ENCODE measurements at regions not wholly inside any gene's neighbourhood (a gene's known extent, or its start where the extent isn't known, plus 50 kb on each side); places are given as distances from the start of the nearest gene placed in this dataset.

DNA sequence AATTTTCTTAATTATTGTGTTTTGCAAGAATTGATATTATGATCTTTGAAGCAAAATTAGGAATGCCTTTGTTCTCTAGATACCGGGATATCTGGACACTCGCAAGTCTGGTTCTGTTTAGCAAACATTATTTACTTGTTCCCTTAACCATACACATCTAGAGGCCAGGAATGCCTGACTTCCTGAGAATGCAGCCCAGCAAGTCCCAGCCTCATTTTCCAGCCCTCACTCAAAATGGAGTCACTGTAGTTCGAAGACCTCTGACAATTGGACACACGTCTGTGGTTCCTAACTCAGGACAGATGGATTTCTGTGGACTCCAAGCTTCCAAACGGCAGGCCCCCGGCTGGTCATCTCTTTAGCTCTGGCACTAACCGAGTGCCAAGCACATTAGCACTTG, 355.4 kb upstream of the RBFOX1 start:
- DNase-seq (ENCODE audit: low spot score in 2 of 2), result no peak
- Histone ChIP-seq H3K9me3 (peaks cover 0 to 5% of the 10 kb centered on the region in 2 donors), H3K4me1 (no peaks in the 10 kb centered on the region), H3K36me3 (no peaks in the 10 kb centered on the region), H3K27ac (no peak overlapping the region), H3K4me3 (no peak overlapping the region), H3K27me3 (no peaks in the 10 kb centered on the region)
- intact Hi-C loops (cut with DNase I; ENCODE audit: low total_unique reads), result no loop called here
- TF ChIP-seq POLR2A (IDR thresholded peaks at IDR 0.05) (no peak), CTCF (IDR thresholded peaks at IDR 0.05) (no peak), POLR2AphosphoS5 (IDR thresholded peaks at IDR 0.05) (no peak)

DNA sequence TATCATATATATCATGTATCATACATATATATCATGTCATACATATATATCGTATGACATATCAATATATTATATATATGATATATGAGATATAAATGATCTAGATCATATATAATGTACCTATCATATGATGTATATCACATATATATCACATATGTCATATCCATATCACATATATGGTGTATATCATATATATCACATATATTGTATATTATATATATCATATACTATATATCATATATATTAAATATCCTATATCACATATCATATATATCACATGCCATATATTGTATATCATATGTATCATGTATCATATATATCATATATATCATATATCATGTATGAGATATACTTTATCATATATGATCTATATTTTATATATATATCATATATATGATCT, 355.9 kb upstream of the RBFOX1 start:
- no peak for DNase-seq (ENCODE audit: low spot score in 2 of 2)
- Histone ChIP-seq H3K27me3 (no peaks in the 10 kb centered on the region), H3K27ac (no peak overlapping the region), H3K4me3 (no peak overlapping the region), H3K9me3 (peaks cover 0 to 5% of the 10 kb centered on the region in 2 donors), H3K4me1 (no peaks in the 10 kb centered on the region), H3K36me3 (no peaks in the 10 kb centered on the region)
- TF ChIP-seq CTCF (IDR thresholded peaks at IDR 0.05) (no peak), POLR2A (IDR thresholded peaks at IDR 0.05) (no peak), POLR2AphosphoS5 (IDR thresholded peaks at IDR 0.05) (no peak)
- intact Hi-C loops (cut with DNase I; ENCODE audit: low total_unique reads), result no loop called here

- intact Hi-C loops (cut with DNase I; ENCODE audit: low total_unique reads), result no loop called here
- no peak for TF ChIP-seq CTCF (IDR thresholded peaks at IDR 0.05)
- TF ChIP-seq POLR2AphosphoS5 (IDR thresholded peaks at IDR 0.05), result no peak
- TF ChIP-seq POLR2A (IDR thresholded peaks at IDR 0.05), result no peak
Measured at GRCh38 chr16:6970171-6970857, 362.3 kb upstream of the RBFOX1 start.

DNA sequence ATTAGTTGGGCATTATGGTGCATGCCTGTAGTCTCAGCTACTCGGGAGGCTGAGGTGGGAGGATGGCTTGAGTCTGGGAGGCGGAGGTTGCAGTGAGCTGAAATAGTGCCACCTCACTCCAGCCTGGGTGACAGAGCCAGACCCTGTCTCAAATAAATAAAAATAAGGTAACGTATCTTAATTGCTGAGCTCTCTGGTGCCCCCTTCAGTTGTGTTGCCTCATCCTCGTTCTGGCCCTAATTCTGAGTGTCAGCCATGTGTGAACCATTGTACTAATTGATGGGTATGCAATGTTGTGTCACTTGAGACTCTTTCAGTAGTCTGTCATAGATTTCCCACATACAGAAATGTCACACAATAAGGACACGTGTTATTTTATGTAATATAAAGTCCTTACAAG, 363.1 kb upstream of the RBFOX1 start:
- no peaks in the 10 kb centered on the region for H3K9me3 ChIP-seq
- H3K4me3 ChIP-seq, result no peak overlapping the region
- no peaks in the 10 kb centered on the region for H3K36me3 ChIP-seq
- TF ChIP-seq POLR2AphosphoS5 (IDR thresholded peaks at IDR 0.05), result no peak
- TF ChIP-seq CTCF (IDR thresholded peaks at IDR 0.05), result no peak
- no peak for TF ChIP-seq POLR2A (IDR thresholded peaks at IDR 0.05)
- H3K27me3 ChIP-seq, result no peaks in the 10 kb centered on the region
- H3K4me1 ChIP-seq, result no peaks in the 10 kb centered on the region
- H3K27ac ChIP-seq, result no peak overlapping the region
- DNase-seq (ENCODE audit: low spot score in 2 of 2), result no peak
- intact Hi-C loops (cut with DNase I; ENCODE audit: low total_unique reads), result no loop called here

More at GRCh38 chr16:6970171-6970857, 362.3 kb upstream of the RBFOX1 start:
- no peaks in the 10 kb centered on the region for H3K9me3 ChIP-seq
- no peaks in the 10 kb centered on the region for H3K36me3 ChIP-seq
- H3K4me3 ChIP-seq, result no peak overlapping the region
- H3K27me3 ChIP-seq, result no peaks in the 10 kb centered on the region
- no peaks in the 10 kb centered on the region for H3K4me1 ChIP-seq
- DNase-seq (ENCODE audit: low spot score in 2 of 2), result no peak
- no peak overlapping the region for H3K27ac ChIP-seq

DNA sequence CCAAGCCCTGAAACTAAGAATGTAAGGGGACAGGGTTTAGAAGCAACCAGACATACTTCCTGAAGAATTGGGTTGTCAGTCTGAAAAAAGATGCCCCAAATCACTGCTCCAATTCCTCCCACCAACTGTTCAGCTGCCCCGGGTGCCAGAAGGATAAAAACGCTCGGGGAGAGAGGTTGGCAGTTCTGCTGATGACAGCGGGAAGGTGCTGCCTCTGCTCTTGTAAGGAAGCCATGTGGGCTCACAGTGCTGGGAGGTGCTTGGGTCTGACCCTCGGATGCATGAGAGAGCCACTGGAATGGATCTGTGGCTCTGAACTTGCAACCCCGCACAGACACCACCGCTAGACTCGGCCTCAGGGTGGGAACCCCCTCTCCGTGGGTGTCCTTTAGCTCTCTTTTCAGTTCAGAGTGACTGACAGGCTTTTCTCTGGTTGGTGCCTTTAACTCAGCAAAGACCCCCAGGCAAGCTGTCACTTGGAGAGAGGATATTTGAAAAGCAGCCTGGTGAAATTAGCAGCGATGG, 364.8 kb upstream of the RBFOX1 start:
- intact Hi-C loops (cut with DNase I; ENCODE audit: low total_unique reads), result no loop called here
- no peak overlapping the region for H3K27ac ChIP-seq
- TF ChIP-seq POLR2A (IDR thresholded peaks at IDR 0.05) (no peak), POLR2AphosphoS5 (IDR thresholded peaks at IDR 0.05) (no peak), CTCF (IDR thresholded peaks at IDR 0.05) (no peak)
- no peak for DNase-seq (ENCODE audit: low spot score in 2 of 2)
- H3K36me3 ChIP-seq, result no peaks in the 10 kb centered on the region
- no peaks in the 10 kb centered on the region for H3K4me1 ChIP-seq
- no peaks in the 10 kb centered on the region for H3K27me3 ChIP-seq
- no peaks in the 10 kb centered on the region for H3K9me3 ChIP-seq
- H3K4me3 ChIP-seq, result no peak overlapping the region

All from breast epithelium (tissue), 4 donors.